Neural cell (in vitro differentiated cells): ENCODE measurements at regions not wholly inside any gene's neighbourhood (a gene's known extent, or its start where the extent isn't known, plus 50 kb on each side); places are given as distances from the start of the nearest gene placed in this dataset.

Source experiments
- CTCF ChIP-seq: fragments of 450-650 bp; IDR thresholded peaks from 2 replicates; pipeline ENCODE4 v1.5.1; 2014; ENCODE audit warnings: antibody characterized with exemption, mild to moderate bottlenecking, moderate library complexity; ENCODE audit not compliant: poor library complexity, severe bottlenecking
- EP300 ChIP-seq: fragments of 450-650 bp; conservative IDR thresholded peaks from 2 replicates; pipeline ENCODE4 v1.6.1; 2014; ENCODE audit warnings: antibody characterized with exemption, mild to moderate bottlenecking, moderate library complexity; ENCODE audit not compliant: poor library complexity, severe bottlenecking
- EZH2 ChIP-seq: fragments of 200-600, 300-800 bp; shearing (Covaris generic), sonication (generic); IDR thresholded peaks from 2 replicates; pipeline ENCODE4 v1.6.1; 2014; ENCODE audit warnings: antibody characterized with exemption, low read length, borderline replicate concordance, mild to moderate bottlenecking; ENCODE audit not compliant: insufficient read depth, poor library complexity, severe bottlenecking
- POLR2AphosphoS5 ChIP-seq: IDR thresholded peaks from 2 replicates; pipeline ENCODE4 v1.6.1; 2012
- RAD21 ChIP-seq: fragments of 450-650 bp; conservative IDR thresholded peaks from 2 replicates; pipeline ENCODE4 v1.6.1; 2014; ENCODE audit warnings: antibody characterized with exemption, mild to moderate bottlenecking, moderate library complexity

GRCh38 chr16:73399486-73399885, 351.6 kb upstream of the ZFHX3 start:
- no peak for TF ChIP-seq CTCF
- TF ChIP-seq EZH2: no peak
- no peak for TF ChIP-seq RAD21
- TF ChIP-seq POLR2AphosphoS5: no peak
- TF ChIP-seq EP300: no peak
